ENCODE measurements at regions not wholly inside any gene's neighbourhood (a gene's known extent, or its start where the extent isn't known, plus 50 kb on each side); places are given as distances from the start of the nearest gene placed in this dataset.

GRCh38 chr16:61195006-61195405, 841.2 kb downstream of the CDH8 start:
- TF ChIP-seq SIN3A (IDR thresholded peaks at IDR 0.05; ENCODE audit: borderline replicate concordance, insufficient read depth, low read length) (no peak), FOXP2 (optimal IDR thresholded peaks at IDR 0.05; ENCODE audit: borderline replicate concordance, extremely low read depth, extremely low read length, insufficient read depth) (no peak), POLR2AphosphoS5 (IDR thresholded peaks at IDR 0.05; ENCODE audit: low read depth, low read length) (no peak), REST (IDR thresholded peaks at IDR 0.05; ENCODE audit: insufficient read depth in 1 of 2, low read depth in 2 of 2, low read length in 2 of 2) (no peak), TAF1 (IDR thresholded peaks at IDR 0.05; ENCODE audit: borderline replicate concordance, insufficient read depth, low read length) (no peak)

GRCh38 chr16:61194573-61194972, 841.7 kb downstream of the CDH8 start:
- no peak for TF ChIP-seq TAF1 (IDR thresholded peaks at IDR 0.05; ENCODE audit: borderline replicate concordance, insufficient read depth, low read length)
- TF ChIP-seq POLR2AphosphoS5 (IDR thresholded peaks at IDR 0.05; ENCODE audit: low read depth, low read length), result no peak
- no peak for TF ChIP-seq SIN3A (IDR thresholded peaks at IDR 0.05; ENCODE audit: borderline replicate concordance, insufficient read depth, low read length)

GRCh38 chr16:61182391-61182790, 853.8 kb downstream of the CDH8 start:
- TF ChIP-seq TAF1 (IDR thresholded peaks at IDR 0.05; ENCODE audit: borderline replicate concordance, insufficient read depth, low read length), result no peak
- no peak for TF ChIP-seq FOXP2 (optimal IDR thresholded peaks at IDR 0.05; ENCODE audit: borderline replicate concordance, extremely low read depth, extremely low read length, insufficient read depth)
- TF ChIP-seq POLR2AphosphoS5 (IDR thresholded peaks at IDR 0.05; ENCODE audit: low read depth, low read length), result no peak
- TF ChIP-seq REST (IDR thresholded peaks at IDR 0.05; ENCODE audit: insufficient read depth in 1 of 2, low read depth in 2 of 2, low read length in 2 of 2), result no peak
- no peak for TF ChIP-seq SIN3A (IDR thresholded peaks at IDR 0.05; ENCODE audit: borderline replicate concordance, insufficient read depth, low read length)

GRCh38 chr16:61181982-61182381, 854.3 kb downstream of the CDH8 start:
- no peak for TF ChIP-seq TAF1 (IDR thresholded peaks at IDR 0.05; ENCODE audit: borderline replicate concordance, insufficient read depth, low read length)
- TF ChIP-seq POLR2AphosphoS5 (IDR thresholded peaks at IDR 0.05; ENCODE audit: low read depth, low read length), result no peak
- TF ChIP-seq FOXP2 (optimal IDR thresholded peaks at IDR 0.05; ENCODE audit: borderline replicate concordance, extremely low read depth, extremely low read length, insufficient read depth), result no peak
- no peak for TF ChIP-seq REST (IDR thresholded peaks at IDR 0.05; ENCODE audit: insufficient read depth in 1 of 2, low read depth in 2 of 2, low read length in 2 of 2)
- TF ChIP-seq SIN3A (IDR thresholded peaks at IDR 0.05; ENCODE audit: borderline replicate concordance, insufficient read depth, low read length), result no peak

- TF ChIP-seq POLR2AphosphoS5 (IDR thresholded peaks at IDR 0.05; ENCODE audit: low read depth, low read length) (no peak), REST (IDR thresholded peaks at IDR 0.05; ENCODE audit: insufficient read depth in 1 of 2, low read depth in 2 of 2, low read length in 2 of 2) (no peak), FOXP2 (optimal IDR thresholded peaks at IDR 0.05; ENCODE audit: borderline replicate concordance, extremely low read depth, extremely low read length, insufficient read depth) (no peak), SIN3A (IDR thresholded peaks at IDR 0.05; ENCODE audit: borderline replicate concordance, insufficient read depth, low read length) (no peak), TAF1 (IDR thresholded peaks at IDR 0.05; ENCODE audit: borderline replicate concordance, insufficient read depth, low read length) (no peak)
Observed at GRCh38 chr16:61179561-61179960, 856.7 kb downstream of the CDH8 start.

Measured in PFSK-1 (cell line).